Activated B cell treated with CpG ODN at 0.5 μM for 24 hours (primary cell): ENCODE measurements at regions not wholly inside any gene's neighbourhood (a gene's known extent, or its start where the extent isn't known, plus 50 kb on each side); places are given as distances from the start of the nearest gene placed in this dataset.
A peak's percentile ranks its signal among the peaks of the same experiment; 100 is the strongest.
"Not testable (repeated sequence)": the region's sequence is repeated elsewhere in the genome, so short reads cannot be mapped to it uniquely, and the experiment has no call there.

Source experiments
- ATAC-seq: fragments of 200-7000 bp; cut with Tn5 transposase; one replicate; pipeline ENCODE4 v1.10.0; 2021; ENCODE audit warnings: low read depth, mild to moderate bottlenecking, moderate library complexity
- CTCF ChIA-PET: fragments of 350-600 bp; sonication (Branson Sonifier 250); formaldehyde crosslinking; loops from one replicate; lab custom pipeline; 2021; ENCODE audit warnings: antibody characterized with exemption; lab: Charles Lee
- POLR2A ChIA-PET: fragments of 350-600 bp; sonication (Branson Sonifier 250); formaldehyde crosslinking; loops from one replicate; lab custom pipeline; 2021; ENCODE audit warnings: antibody characterized with exemption; lab: Charles Lee
- DNase-seq: peaks from one replicate; pipeline ENCODE4 v3.0.0; 2022
- H3K27ac Mint-ChIP-seq: one replicate; pipeline ENCODE4 v1.8.0; 2020; ENCODE audit warnings: mixed read lengths
- H3K27me3 Mint-ChIP-seq: one replicate; pipeline ENCODE4 v1.8.0; 2021; ENCODE audit warnings: mixed read lengths
- H3K36me3 Mint-ChIP-seq: one replicate; pipeline ENCODE4 v1.8.0; 2021; ENCODE audit warnings: low read depth, mixed read lengths
- H3K4me1 Mint-ChIP-seq: one replicate; pipeline ENCODE4 v1.8.0; 2021; ENCODE audit warnings: mixed read lengths
- H3K4me3 Mint-ChIP-seq: one replicate; pipeline ENCODE4 v1.8.0; 2020; ENCODE audit warnings: mild to moderate bottlenecking, mixed read lengths
- H3K9me3 Mint-ChIP-seq: one replicate; pipeline ENCODE4 v1.8.0; 2020; ENCODE audit warnings: mixed read lengths
- intact Hi-C: fragments of 100-400 bp; cut with micrococcal nuclease; formaldehyde crosslinking; loops from one replicate; pipeline ENCODE4 v1.15.1; 2024
- TF ChIP-seq, protein P1 (sequence below): fragments of 200-600 bp; IDR thresholded peaks from one replicate; pipeline ENCODE4 v1.8.0; 2022; ENCODE audit warnings: antibody characterized with exemption, mild to moderate bottlenecking

DNA sequence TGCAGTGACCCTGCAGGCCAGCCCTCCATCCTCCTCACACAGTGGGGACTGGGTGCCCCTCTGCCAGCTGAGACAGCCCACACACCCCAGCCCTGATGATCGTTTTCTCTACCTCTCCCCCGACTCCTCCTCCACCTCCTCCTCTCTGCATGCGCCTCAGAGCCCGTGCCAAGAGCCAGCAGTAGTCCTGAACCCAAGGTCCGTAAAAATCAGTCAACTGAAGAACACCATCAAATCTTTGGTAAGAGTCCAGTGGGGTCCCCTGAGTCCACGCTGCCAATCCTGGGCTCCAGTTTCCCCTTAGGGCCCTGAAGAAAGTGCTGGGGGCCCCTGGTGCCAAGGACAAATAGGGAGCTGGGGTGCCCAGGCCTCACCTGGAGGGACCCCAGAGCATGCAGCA lies 109.3 kb upstream of the FAN1 start:
- Mint-ChIP-seq H3K36me3 (no peaks in the 10 kb centered on the region), H3K27me3 (peaks cover 11% of the 10 kb centered on the region), H3K4me3 (no peak overlapping the region), H3K4me1 (no peaks in the 10 kb centered on the region), H3K9me3 (no peaks in the 10 kb centered on the region), H3K27ac (no peak overlapping the region)
- DNase-seq, result no peak
- intact Hi-C loops, result no loop called here
- ATAC-seq, result no peak
- TF ChIP-seq, protein P1, sequence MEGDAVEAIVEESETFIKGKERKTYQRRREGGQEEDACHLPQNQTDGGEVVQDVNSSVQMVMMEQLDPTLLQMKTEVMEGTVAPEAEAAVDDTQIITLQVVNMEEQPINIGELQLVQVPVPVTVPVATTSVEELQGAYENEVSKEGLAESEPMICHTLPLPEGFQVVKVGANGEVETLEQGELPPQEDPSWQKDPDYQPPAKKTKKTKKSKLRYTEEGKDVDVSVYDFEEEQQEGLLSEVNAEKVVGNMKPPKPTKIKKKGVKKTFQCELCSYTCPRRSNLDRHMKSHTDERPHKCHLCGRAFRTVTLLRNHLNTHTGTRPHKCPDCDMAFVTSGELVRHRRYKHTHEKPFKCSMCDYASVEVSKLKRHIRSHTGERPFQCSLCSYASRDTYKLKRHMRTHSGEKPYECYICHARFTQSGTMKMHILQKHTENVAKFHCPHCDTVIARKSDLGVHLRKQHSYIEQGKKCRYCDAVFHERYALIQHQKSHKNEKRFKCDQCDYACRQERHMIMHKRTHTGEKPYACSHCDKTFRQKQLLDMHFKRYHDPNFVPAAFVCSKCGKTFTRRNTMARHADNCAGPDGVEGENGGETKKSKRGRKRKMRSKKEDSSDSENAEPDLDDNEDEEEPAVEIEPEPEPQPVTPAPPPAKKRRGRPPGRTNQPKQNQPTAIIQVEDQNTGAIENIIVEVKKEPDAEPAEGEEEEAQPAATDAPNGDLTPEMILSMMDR, result no peak
- ChIA-PET CTCF (no interaction called here), POLR2A (interaction anchor here (0.6 kb wide), 1 partner anchor 60 kb away, joined by 5 read pairs; no protein-coding TSS in a partner anchor)

DNA sequence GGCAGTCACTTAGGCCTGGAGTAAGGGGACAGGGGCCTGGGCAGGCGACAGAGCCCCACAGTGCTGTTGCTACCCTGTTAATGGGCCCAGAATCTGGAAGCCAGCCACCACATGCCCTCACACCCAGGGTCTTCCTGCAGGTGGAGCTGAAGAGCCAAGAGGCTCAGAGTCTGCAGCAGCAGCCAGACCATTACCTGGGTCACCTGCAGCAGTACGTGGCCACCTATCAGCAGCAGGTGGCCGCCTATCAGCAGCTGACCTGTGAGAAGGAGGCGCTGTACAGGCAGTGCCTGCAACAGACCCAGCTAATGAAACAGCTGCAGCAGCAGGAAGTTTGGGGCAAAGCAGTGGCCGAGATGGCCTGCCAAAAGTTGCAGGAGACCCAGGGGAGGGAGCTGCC lies 104.2 kb upstream of the FAN1 start:
- not testable (repeated sequence) for DNase-seq, ATAC-seq

DNA sequence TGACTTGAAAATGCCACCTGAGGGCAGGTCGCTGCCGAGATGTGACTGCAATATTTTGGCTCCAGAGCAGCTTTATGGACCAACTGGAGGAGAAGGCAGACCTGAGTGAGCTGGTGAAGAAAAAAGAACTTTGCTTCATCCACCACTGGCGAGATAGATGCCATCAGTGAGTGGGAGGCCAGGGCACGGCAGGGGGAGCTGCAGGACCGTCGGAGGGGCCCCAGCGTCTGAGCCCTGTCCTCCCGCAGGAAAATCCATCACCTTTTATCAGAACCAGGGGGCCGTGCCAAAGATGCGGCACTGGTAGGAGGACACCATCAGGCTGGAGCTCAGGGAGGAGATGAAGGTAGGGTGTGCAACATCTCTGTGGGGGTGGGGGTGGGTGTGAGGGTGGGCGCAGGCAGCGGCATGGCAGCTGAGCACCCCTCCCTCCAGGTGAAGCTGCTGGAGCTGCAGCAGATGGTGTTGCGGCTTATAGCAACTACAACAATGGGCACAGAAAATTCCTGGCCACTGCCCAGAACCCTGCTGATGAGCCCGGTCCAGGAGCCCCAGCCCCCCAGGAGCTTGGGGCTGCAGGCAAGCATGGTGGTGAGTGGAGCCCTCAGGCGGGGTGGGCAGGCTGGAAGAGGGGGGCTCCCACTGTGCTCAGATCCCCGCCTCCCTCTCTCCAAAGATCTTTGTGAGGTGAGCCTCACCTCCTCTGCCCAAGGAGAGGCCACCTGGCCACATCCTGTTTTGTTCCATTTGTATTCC lies 102.4 kb upstream of the FAN1 start:
- POLR2A ChIA-PET, H3K27me3 Mint-ChIP-seq, H3K9me3 Mint-ChIP-seq, H3K27ac Mint-ChIP-seq, DNase-seq, H3K4me3 Mint-ChIP-seq, intact Hi-C loops, H3K36me3 Mint-ChIP-seq, ATAC-seq, H3K4me1 Mint-ChIP-seq: not testable (repeated sequence)
- CTCF ChIA-PET, result interaction anchor here (2.2 kb wide), 1 partner anchor 328 kb away, joined by 9 read pairs; no protein-coding TSS in a partner anchor

More for the DNA sequence above, 104.2 kb upstream of the FAN1 start:
- H3K4me3 Mint-ChIP-seq, H3K27ac Mint-ChIP-seq, H3K36me3 Mint-ChIP-seq, H3K9me3 Mint-ChIP-seq, POLR2A ChIA-PET, CTCF ChIA-PET, H3K4me1 Mint-ChIP-seq, H3K27me3 Mint-ChIP-seq: not testable (repeated sequence)
- intact Hi-C loops, result loop anchor here (2.0 kb wide), 1 partner anchor 329 kb away; no protein-coding TSS in a partner anchor

DNA sequence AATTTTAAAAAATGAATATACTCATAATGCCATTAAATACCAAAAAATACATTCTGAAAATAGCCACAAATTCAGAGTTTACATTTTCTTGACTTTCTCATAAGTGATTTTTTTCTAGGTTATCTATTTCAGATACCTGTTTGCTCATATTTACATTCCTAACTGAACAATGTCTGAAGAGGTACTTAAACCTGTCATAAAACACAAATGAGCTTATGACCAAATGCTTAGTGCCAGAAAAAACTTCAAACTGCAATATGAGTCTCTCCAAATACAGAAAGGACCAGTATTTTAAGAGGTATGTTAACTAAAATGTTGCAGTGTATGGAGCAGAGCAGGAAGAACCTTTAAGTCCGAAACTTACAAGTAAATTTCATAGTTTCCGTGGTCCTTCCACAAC lies 101.7 kb upstream of the FAN1 start:
- H3K27me3 Mint-ChIP-seq, H3K36me3 Mint-ChIP-seq, H3K4me3 Mint-ChIP-seq, DNase-seq, POLR2A ChIA-PET, intact Hi-C loops, ATAC-seq, H3K4me1 Mint-ChIP-seq, H3K27ac Mint-ChIP-seq: not testable (repeated sequence)
- H3K9me3 Mint-ChIP-seq, result peaks cover 11% of the 10 kb centered on the region
- CTCF ChIA-PET, result interaction anchor here (2.2 kb wide), 1 partner anchor 327 kb away, joined by 9 read pairs; no protein-coding TSS in a partner anchor

DNA sequence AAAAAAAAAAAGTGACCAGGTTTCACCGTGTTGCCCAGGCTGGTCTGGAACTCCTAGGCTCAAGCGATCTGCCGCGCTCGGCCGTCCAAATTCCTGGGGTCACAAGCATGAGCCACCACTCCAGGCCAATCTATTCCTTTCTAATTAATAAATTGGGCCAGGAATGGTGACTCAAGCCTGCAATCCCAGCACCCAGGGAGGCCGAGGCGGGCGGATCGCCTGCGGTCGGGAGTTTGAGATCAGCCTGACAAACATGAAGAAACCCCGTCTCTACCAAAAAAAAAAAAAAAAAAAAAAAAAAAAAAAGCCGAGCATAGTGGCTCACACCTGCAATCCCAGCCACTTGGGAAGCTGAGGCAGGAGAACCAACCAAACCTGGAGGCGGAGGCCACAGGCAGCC lies 100.0 kb upstream of the FAN1 start:
- H3K4me1 Mint-ChIP-seq, CTCF ChIA-PET, H3K27ac Mint-ChIP-seq, intact Hi-C loops, DNase-seq, H3K27me3 Mint-ChIP-seq, ATAC-seq, H3K4me3 Mint-ChIP-seq, H3K36me3 Mint-ChIP-seq: not testable (repeated sequence)
- POLR2A ChIA-PET, result interaction anchor here (0.7 kb wide), 1 partner anchor 326 kb away, joined by 4 read pairs; no protein-coding TSS in a partner anchor
- H3K9me3 Mint-ChIP-seq, result peaks cover 11% of the 10 kb centered on the region

DNA sequence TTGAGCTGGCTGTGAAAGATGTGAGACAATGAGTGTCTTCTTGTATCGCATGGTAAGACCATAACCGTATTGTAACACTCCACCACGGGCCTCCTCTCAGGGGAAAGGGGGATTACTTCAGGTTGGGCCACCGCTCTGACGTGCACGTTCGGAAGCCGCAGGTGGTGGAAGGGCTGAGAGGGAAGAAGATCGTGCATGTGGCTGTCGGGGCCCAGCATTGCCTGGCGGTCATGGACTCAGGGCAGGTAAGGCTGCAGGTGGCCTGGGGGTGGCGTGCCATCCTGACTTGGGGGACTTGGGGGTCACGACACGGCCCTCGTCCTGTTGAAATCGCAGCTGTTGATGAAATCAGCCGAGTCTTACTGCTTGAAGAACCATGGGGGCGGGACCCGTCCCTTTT lies 87.3 kb upstream of the FAN1 start:
- TF ChIP-seq, protein P1, result no peak
- Mint-ChIP-seq H3K27ac (no peak overlapping the region), H3K27me3 (no peaks in the 10 kb centered on the region), H3K4me1 (no peaks in the 10 kb centered on the region), H3K36me3 (no peaks in the 10 kb centered on the region), H3K9me3 (no peaks in the 10 kb centered on the region), H3K4me3 (peak overlapping the region; percentile 47)
- intact Hi-C loops, result no loop called here
- ATAC-seq, result no peak
- DNase-seq, result no peak
- ChIA-PET CTCF (no interaction called here), POLR2A (no interaction called here)

DNA sequence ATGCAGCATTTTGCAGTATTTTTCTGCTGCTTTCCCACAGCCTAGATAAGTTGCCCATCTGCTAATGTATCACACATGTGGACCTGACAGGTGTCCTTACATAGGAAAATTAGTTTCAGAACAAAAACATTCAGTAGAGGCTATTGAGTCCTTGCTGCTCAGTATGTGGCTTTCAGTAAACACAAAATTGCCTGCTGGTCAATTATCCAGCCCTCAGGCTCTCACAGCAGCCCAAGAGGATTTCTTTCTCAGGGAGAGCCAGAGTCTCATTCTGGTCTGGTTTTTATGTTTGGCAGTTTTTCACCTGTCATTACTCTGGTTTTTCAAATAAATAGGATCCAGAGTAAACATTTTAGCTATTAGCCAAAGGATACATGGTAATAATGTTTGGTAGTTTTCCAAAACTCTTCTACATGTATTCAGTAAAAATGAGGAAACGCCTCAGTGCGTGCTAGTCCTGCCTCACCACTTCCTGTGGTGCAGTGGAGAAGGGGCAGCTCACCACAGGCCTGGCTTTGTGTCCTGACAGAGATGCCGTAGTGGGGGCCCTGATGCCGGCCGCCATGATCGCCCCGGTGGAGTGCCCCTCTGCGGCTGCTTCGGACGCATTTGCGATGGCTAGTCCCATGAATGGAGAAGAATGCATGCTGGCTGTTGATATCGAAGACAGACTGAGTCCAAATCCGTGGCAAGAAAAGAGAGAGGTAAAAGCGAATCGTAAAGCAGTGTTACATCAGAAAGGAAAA lies 80.5 kb upstream of the FAN1 start:
- Mint-ChIP-seq H3K4me3 (peak overlapping the region; percentile 95), H3K27ac (peak overlapping the region; percentile 88)
- POLR2A ChIA-PET, H3K4me1 Mint-ChIP-seq, H3K27me3 Mint-ChIP-seq, CTCF ChIA-PET, DNase-seq, H3K36me3 Mint-ChIP-seq, intact Hi-C loops, H3K9me3 Mint-ChIP-seq: not testable (repeated sequence)
- peak; percentile 64 for ATAC-seq
